ENCODE measurements at regions not wholly inside any gene's neighbourhood (a gene's known extent, or its start where the extent isn't known, plus 50 kb on each side); places are given as distances from the start of the nearest gene placed in this dataset.

DNA sequence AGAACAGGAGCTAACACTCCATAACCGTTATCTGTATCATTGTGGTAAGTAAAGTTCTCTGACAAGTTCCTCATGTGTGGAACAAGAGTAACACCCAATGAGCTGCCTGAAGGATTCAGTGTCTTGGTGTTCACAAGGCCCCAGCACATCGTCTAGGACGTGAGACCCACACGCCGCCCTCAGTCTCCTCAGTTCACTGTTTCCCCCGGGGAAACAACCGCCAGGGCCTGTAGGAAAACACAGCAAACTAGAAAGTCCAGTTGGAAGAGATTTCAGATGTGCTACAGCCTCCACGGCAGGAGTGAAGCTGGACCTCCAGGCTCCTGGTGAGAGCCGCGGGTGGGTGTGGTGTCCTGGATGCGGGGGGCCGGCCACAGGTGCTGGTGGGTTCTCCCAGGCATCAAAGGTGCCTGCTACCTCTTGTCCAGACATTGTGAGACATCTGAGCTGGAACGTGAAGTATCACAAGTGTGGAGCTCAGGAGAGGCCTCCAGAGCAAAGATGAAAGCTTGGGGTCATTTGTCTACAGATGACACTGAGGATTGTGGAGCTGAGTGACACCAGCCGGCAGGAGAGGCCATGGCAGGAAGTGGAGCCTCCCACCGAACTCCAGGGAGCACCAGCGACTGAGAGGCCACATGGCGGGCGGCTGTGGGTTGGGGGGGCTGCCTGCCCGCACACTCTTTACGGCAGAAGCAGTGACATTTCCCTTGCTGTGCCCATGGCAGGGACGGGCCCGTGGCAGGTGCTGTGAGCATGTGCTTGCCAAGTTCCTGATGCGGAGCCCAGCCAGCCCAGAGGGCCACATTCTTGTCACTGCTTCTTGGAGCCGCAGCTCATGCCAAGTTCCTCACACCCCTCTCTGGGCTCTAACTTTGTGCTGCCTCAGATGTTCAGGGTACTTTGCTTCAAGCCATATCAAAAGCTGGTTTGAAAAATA, 131.2 kb downstream of the TMEM18 start:
- TF ChIP-seq CTCF (IDR thresholded peaks at IDR 0.05; ENCODE audit: low read depth, low read length) = no peak
- H3K36me3 ChIP-seq = no peaks in the 10 kb centered on the region
- no peak for DNase-seq
- no peak overlapping the region for H3K27ac ChIP-seq
- no peaks in the 10 kb centered on the region for H3K9me3 ChIP-seq (ENCODE audit: severe bottlenecking)
- no peaks in the 10 kb centered on the region for H3K27me3 ChIP-seq (ENCODE audit: insufficient read depth, low read depth, severe bottlenecking)
- no peak overlapping the region for H3K4me3 ChIP-seq (ENCODE audit: low read depth, low read length)

DNA sequence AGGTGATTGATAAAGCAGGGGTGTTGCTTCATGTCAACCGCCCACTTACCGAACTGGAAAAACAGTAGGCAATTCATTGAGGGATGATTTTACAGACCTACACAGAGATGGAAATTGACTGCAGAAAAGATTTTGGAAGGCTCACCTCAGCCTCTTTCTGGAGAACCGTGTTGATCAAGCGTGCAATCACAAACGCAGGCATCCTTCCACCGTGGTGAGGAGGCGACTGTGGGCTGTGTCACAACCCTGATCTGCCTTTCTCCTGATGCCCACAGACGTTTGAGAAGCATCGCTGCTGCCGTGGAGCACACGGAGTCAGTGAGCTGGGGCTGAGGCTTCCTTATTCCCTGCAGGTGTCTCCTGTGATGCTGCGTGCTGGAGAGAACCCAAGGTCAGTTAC, 132.0 kb downstream of the TMEM18 start:
- TF ChIP-seq CTCF (IDR thresholded peaks at IDR 0.05; ENCODE audit: low read depth, low read length) = no peak
- Histone ChIP-seq H3K4me3 (ENCODE audit: low read depth, low read length) (no peak overlapping the region), H3K36me3 (no peaks in the 10 kb centered on the region), H3K27me3 (ENCODE audit: insufficient read depth, low read depth, severe bottlenecking) (no peaks in the 10 kb centered on the region), H3K9me3 (ENCODE audit: severe bottlenecking) (no peaks in the 10 kb centered on the region), H3K27ac (no peak overlapping the region)
- no peak for DNase-seq

DNA sequence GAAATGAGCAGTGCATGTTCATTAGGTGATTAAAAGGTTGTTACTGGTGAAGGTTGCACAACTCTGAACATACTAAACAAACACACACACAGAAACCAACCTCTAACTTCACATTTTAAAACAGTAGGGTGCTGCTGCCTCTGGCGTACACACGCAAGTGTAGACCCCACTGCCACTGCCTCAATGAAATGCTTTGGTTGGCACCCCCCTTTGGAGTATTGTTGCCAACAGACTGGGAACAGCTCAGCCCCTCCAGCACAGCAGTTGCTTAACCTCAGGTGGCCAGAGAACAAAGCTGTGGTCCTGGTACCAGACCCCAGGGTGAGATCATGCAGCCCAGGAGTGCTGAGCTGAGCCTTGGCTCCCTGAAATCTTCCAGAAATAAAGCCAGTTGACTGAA, 138.6 kb downstream of the TMEM18 start:
- Histone ChIP-seq H3K27ac (no peak overlapping the region), H3K9me3 (ENCODE audit: severe bottlenecking) (peaks cover 6% of the 10 kb centered on the region), H3K4me3 (ENCODE audit: low read depth, low read length) (no peak overlapping the region), H3K36me3 (no peaks in the 10 kb centered on the region), H3K27me3 (ENCODE audit: insufficient read depth, low read depth, severe bottlenecking) (no peaks in the 10 kb centered on the region)
- DNase-seq = no peak
- TF ChIP-seq CTCF (IDR thresholded peaks at IDR 0.05; ENCODE audit: low read depth, low read length) = no peak

- Histone ChIP-seq H3K9me3 (ENCODE audit: severe bottlenecking) (peaks cover 6% of the 10 kb centered on the region), H3K27ac (no peak overlapping the region), H3K27me3 (ENCODE audit: insufficient read depth, low read depth, severe bottlenecking) (no peaks in the 10 kb centered on the region), H3K36me3 (no peaks in the 10 kb centered on the region), H3K4me3 (ENCODE audit: low read depth, low read length) (no peak overlapping the region)
- DNase-seq = no peak
- no peak for TF ChIP-seq CTCF (IDR thresholded peaks at IDR 0.05; ENCODE audit: low read depth, low read length)
Measured at GRCh38 chr2:535222-535621, 142.0 kb downstream of the TMEM18 start.

GRCh38 chr2:529852-530251, 147.4 kb downstream of the TMEM18 start:
- TF ChIP-seq CTCF (IDR thresholded peaks at IDR 0.05; ENCODE audit: low read depth, low read length) = no peak
- no peak for DNase-seq
- no peaks in the 10 kb centered on the region for H3K9me3 ChIP-seq (ENCODE audit: severe bottlenecking)
- no peaks in the 10 kb centered on the region for H3K27me3 ChIP-seq (ENCODE audit: insufficient read depth, low read depth, severe bottlenecking)
- no peak overlapping the region for H3K27ac ChIP-seq
- no peak overlapping the region for H3K4me3 ChIP-seq (ENCODE audit: low read depth, low read length)
- H3K36me3 ChIP-seq = no peaks in the 10 kb centered on the region

Measured in WERI-Rb-1 (cell line).